ENCODE measurements at regions not wholly inside any gene's neighbourhood (a gene's known extent, or its start where the extent isn't known, plus 50 kb on each side); places are given as distances from the start of the nearest gene placed in this dataset.

GRCh38 chr14:96961895-96962294, 164.7 kb downstream of the VRK1 start:
- TF ChIP-seq CTCF (IDR thresholded peaks at IDR 0.05; ENCODE audit: poor library complexity, severe bottlenecking), result no peak
- no peak for ATAC-seq (ENCODE audit: low read depth)
- Histone ChIP-seq H3K9me3 (ENCODE audit: severe bottlenecking) (no peaks in the 10 kb centered on the region), H3K4me1 (ENCODE audit: insufficient read depth, poor library complexity, severe bottlenecking) (no peaks in the 10 kb centered on the region), H3K27ac (ENCODE audit: poor library complexity, severe bottlenecking) (no peak overlapping the region), H3K4me3 (ENCODE audit: severe bottlenecking) (no peak overlapping the region), H3K27me3 (ENCODE audit: insufficient read depth, poor library complexity, severe bottlenecking) (no peaks in the 10 kb centered on the region), H3K36me3 (ENCODE audit: low read depth) (no peaks in the 10 kb centered on the region)
- no peak for DNase-seq (ENCODE audit: low spot score)

GRCh38 chr14:96962337-96962736, 165.2 kb downstream of the VRK1 start:
- Histone ChIP-seq H3K27me3 (ENCODE audit: insufficient read depth, poor library complexity, severe bottlenecking) (no peaks in the 10 kb centered on the region), H3K27ac (ENCODE audit: poor library complexity, severe bottlenecking) (no peak overlapping the region), H3K4me3 (ENCODE audit: severe bottlenecking) (no peak overlapping the region), H3K9me3 (ENCODE audit: severe bottlenecking) (no peaks in the 10 kb centered on the region), H3K36me3 (ENCODE audit: low read depth) (no peaks in the 10 kb centered on the region), H3K4me1 (ENCODE audit: insufficient read depth, poor library complexity, severe bottlenecking) (no peaks in the 10 kb centered on the region)
- ATAC-seq (ENCODE audit: low read depth) (no peak), DNase-seq (ENCODE audit: low spot score) (no peak)
- TF ChIP-seq CTCF (IDR thresholded peaks at IDR 0.05; ENCODE audit: poor library complexity, severe bottlenecking), result no peak

GRCh38 chr14:96964726-96965415, 167.7 kb downstream of the VRK1 start:
- no peak for TF ChIP-seq CTCF (IDR thresholded peaks at IDR 0.05; ENCODE audit: poor library complexity, severe bottlenecking)
- ATAC-seq (ENCODE audit: low read depth), result no peak
- Histone ChIP-seq H3K9me3 (ENCODE audit: severe bottlenecking) (peaks cover 6% of the 10 kb centered on the region), H3K27me3 (ENCODE audit: insufficient read depth, poor library complexity, severe bottlenecking) (no peaks in the 10 kb centered on the region), H3K36me3 (ENCODE audit: low read depth) (no peaks in the 10 kb centered on the region), H3K4me3 (ENCODE audit: severe bottlenecking) (no peak overlapping the region), H3K27ac (ENCODE audit: poor library complexity, severe bottlenecking) (no peak overlapping the region), H3K4me1 (ENCODE audit: insufficient read depth, poor library complexity, severe bottlenecking) (no peaks in the 10 kb centered on the region)
- no peak for DNase-seq (ENCODE audit: low spot score)

GRCh38 chr14:96965885-96966595, 168.9 kb downstream of the VRK1 start:
- DNase-seq (ENCODE audit: low spot score), result no peak

More at GRCh38 chr14:96965885-96966595, 168.9 kb downstream of the VRK1 start:
- TF ChIP-seq CTCF (IDR thresholded peaks at IDR 0.05; ENCODE audit: poor library complexity, severe bottlenecking), result no peak
- H3K27ac ChIP-seq (ENCODE audit: poor library complexity, severe bottlenecking), result no peak overlapping the region
- H3K9me3 ChIP-seq (ENCODE audit: severe bottlenecking), result peaks cover 6% of the 10 kb centered on the region
- H3K4me1 ChIP-seq (ENCODE audit: insufficient read depth, poor library complexity, severe bottlenecking), result no peaks in the 10 kb centered on the region
- no peaks in the 10 kb centered on the region for H3K27me3 ChIP-seq (ENCODE audit: insufficient read depth, poor library complexity, severe bottlenecking)
- H3K4me3 ChIP-seq (ENCODE audit: severe bottlenecking), result no peak overlapping the region
- ATAC-seq (ENCODE audit: low read depth), result peak; percentile 29; the same call in 1 of the 3 replicates
- no peaks in the 10 kb centered on the region for H3K36me3 ChIP-seq (ENCODE audit: low read depth)

Measured in RWPE2 (cell line).